ENCODE measurements at regions not wholly inside any gene's neighbourhood (a gene's known extent, or its start where the extent isn't known, plus 50 kb on each side); places are given as distances from the start of the nearest gene placed in this dataset.

GRCh38 chr5:5930561-5930960 is 447.8 kb downstream of the MED10 start:
- TF ChIP-seq POLR2A (IDR thresholded peaks at IDR 0.05) (no peak), CTCF (IDR thresholded peaks at IDR 0.05) (no peak)
